ENCODE measurements at regions not wholly inside any gene's neighbourhood (a gene's known extent, or its start where the extent isn't known, plus 50 kb on each side); places are given as distances from the start of the nearest gene placed in this dataset.

GRCh38 chr1:57736940-57737339 lies 313.1 kb upstream of the DAB1 start:
- DNase-seq (ENCODE audit: low read depth in 2 of 2), result no peak

- no peak for DNase-seq (ENCODE audit: low read depth in 2 of 2)
Measured at GRCh38 chr1:57729181-57729580, 305.3 kb upstream of the DAB1 start.

- no peak for DNase-seq (ENCODE audit: low read depth in 2 of 2)
Measured at GRCh38 chr1:57727121-57727520, 303.3 kb upstream of the DAB1 start.

GRCh38 chr1:57725318-57725717 lies 301.5 kb upstream of the DAB1 start:
- no peak for DNase-seq (ENCODE audit: low read depth in 2 of 2)

- DNase-seq (ENCODE audit: low read depth in 2 of 2), result no peak
Measured at GRCh38 chr1:57724535-57724934, 300.7 kb upstream of the DAB1 start.

- no peak for DNase-seq (ENCODE audit: low read depth in 2 of 2)
Measured at GRCh38 chr1:57722285-57722978, 298.6 kb upstream of the DAB1 start.

- DNase-seq (ENCODE audit: low read depth in 2 of 2), result no peak
Measured at GRCh38 chr1:57721001-57721400, 297.1 kb upstream of the DAB1 start.

GRCh38 chr1:57719274-57719673 lies 295.4 kb upstream of the DAB1 start:
- no peak for DNase-seq (ENCODE audit: low read depth in 2 of 2)

GRCh38 chr1:57713501-57713900 lies 289.6 kb upstream of the DAB1 start:
- DNase-seq (ENCODE audit: low read depth in 2 of 2), result no peak

- DNase-seq (ENCODE audit: low read depth in 2 of 2), result no peak
Measured at GRCh38 chr1:57712846-57713245, 289.0 kb upstream of the DAB1 start.

- DNase-seq (ENCODE audit: low read depth in 2 of 2), result no peak
Measured at GRCh38 chr1:57711326-57711725, 287.5 kb upstream of the DAB1 start.

GRCh38 chr1:57707631-57708030 lies 283.8 kb upstream of the DAB1 start:
- DNase-seq (ENCODE audit: low read depth in 2 of 2), result no peak

GRCh38 chr1:57704811-57705210 lies 281.0 kb upstream of the DAB1 start:
- DNase-seq (ENCODE audit: low read depth in 2 of 2), result no peak

- no peak for DNase-seq (ENCODE audit: low read depth in 2 of 2)
Measured at GRCh38 chr1:57704231-57704630, 280.4 kb upstream of the DAB1 start.

- DNase-seq (ENCODE audit: low read depth in 2 of 2), result no peak
Measured at GRCh38 chr1:57696904-57697303, 273.0 kb upstream of the DAB1 start.

- DNase-seq (ENCODE audit: low read depth in 2 of 2), result no peak
Measured at GRCh38 chr1:57696043-57696442, 272.2 kb upstream of the DAB1 start.

GRCh38 chr1:57686306-57686705 lies 262.4 kb upstream of the DAB1 start:
- DNase-seq (ENCODE audit: low read depth in 2 of 2), result no peak

- no peak for DNase-seq (ENCODE audit: low read depth in 2 of 2)
Measured at GRCh38 chr1:57683037-57683942, 259.4 kb upstream of the DAB1 start.

GRCh38 chr1:57678138-57678537 lies 254.3 kb upstream of the DAB1 start:
- DNase-seq (ENCODE audit: low read depth in 2 of 2), result no peak

GRCh38 chr1:57675776-57676175 lies 251.9 kb upstream of the DAB1 start:
- no peak for DNase-seq (ENCODE audit: low read depth in 2 of 2)

- DNase-seq (ENCODE audit: low read depth in 2 of 2), result no peak
Measured at GRCh38 chr1:57674801-57675200, 250.9 kb upstream of the DAB1 start.

GRCh38 chr1:57672346-57673140 lies 248.7 kb upstream of the DAB1 start:
- no peak for DNase-seq (ENCODE audit: low read depth in 2 of 2)
